ENCODE measurements at regions not wholly inside any gene's neighbourhood (a gene's known extent, or its start where the extent isn't known, plus 50 kb on each side); places are given as distances from the start of the nearest gene placed in this dataset.

- Histone ChIP-seq H3K79me2 (ENCODE audit: insufficient read depth) (no peaks in the 10 kb centered on the region), H3K9me3 (no peaks in the 10 kb centered on the region), H3K9ac (no peak overlapping the region), H3K4me2 (no peak overlapping the region), H2AFZ (ENCODE audit: low read depth) (no peak overlapping the region), H3K36me3 (replicated peaks in 1 of 2; ENCODE audit: control insufficient read depth in 1 of 2, insufficient read depth in 2 of 2, low read length in 1 of 2) (no peaks in the 10 kb centered on the region), H3F3A (replicated peaks; ENCODE audit: insufficient read depth) (no peaks in the 10 kb centered on the region), H3K9me2 (no peaks in the 10 kb centered on the region), H4K20me1 (ENCODE audit: insufficient read depth) (no peaks in the 10 kb centered on the region), H3K27me3 (ENCODE audit: insufficient read depth) (no peaks in the 10 kb centered on the region), H3K4me3 (ENCODE audit: low read depth in 2 of 2, low read length in 1 of 2) (no peak overlapping the region), H3K27ac (ENCODE audit: low read depth in 2 of 2, low read length in 1 of 2) (no peak overlapping the region), H3K4me1 (ENCODE audit: control insufficient read depth in 1 of 2, insufficient read depth in 2 of 2, low read depth in 1 of 2, low read length in 1 of 2) (peaks cover 0 to 13% of the 10 kb centered on the region in 2 experiments; a peak in 1 of 4 replicates)
- ChIA-PET CTCF (no interaction called here), POLR2A (no interaction called here)
- TF ChIP-seq TAF1 (IDR thresholded peaks at IDR 0.05; ENCODE audit: borderline replicate concordance, low read depth, low read length) (no peak), RFX5 (IDR thresholded peaks at IDR 0.05; ENCODE audit: low read length) (no peak), IRF3 (IDR thresholded peaks at IDR 0.05; ENCODE audit: low read depth, low read length) (no peak), MXI1 (IDR thresholded peaks at IDR 0.05; ENCODE audit: low read depth, low read length) (no peak), SIN3A (IDR thresholded peaks at IDR 0.05; ENCODE audit: borderline replicate concordance, low read depth, low read length) (no peak), FOXM1 (IDR thresholded peaks at IDR 0.05; ENCODE audit: low read depth) (no peak), MEF2A (IDR thresholded peaks at IDR 0.05; ENCODE audit: borderline replicate concordance, low read depth) (no peak), USF1 (IDR thresholded peaks at IDR 0.05; ENCODE audit: borderline replicate concordance, low read depth) (no peak), REST (IDR thresholded peaks at IDR 0.05; ENCODE audit: low read depth, low read length) (no peak), TEAD4 (IDR thresholded peaks at IDR 0.05; ENCODE audit: borderline replicate concordance, insufficient read depth) (no peak), FOXJ3 (CRISPR knock-in tag; IDR thresholded peaks at IDR 0.05) (no peak), NRF1 (IDR thresholded peaks at IDR 0.05; ENCODE audit: low read depth, low read length) (no peak), RXRA (IDR thresholded peaks at IDR 0.05; ENCODE audit: borderline replicate concordance, low read depth) (no peak), PBX3 (IDR thresholded peaks at IDR 0.05) (no peak), RAD21 (IDR thresholded peaks at IDR 0.05; ENCODE audit: low read length) (no peak), CHD2 (IDR thresholded peaks at IDR 0.05; ENCODE audit: low read length, partially characterized antibody) (no peak), YY1 (IDR thresholded peaks at IDR 0.05; ENCODE audit: low read depth) (no peak)
- WGBS (ENCODE audit: low lambda C conversion rate) = 75% methylated on average over 5 of the region's 5 CpGs
- DNase-seq = no peak
Measured at GRCh38 chr9:116098476-116098875, 55.1 kb upstream of the PAPPA start.

Measured in SK-N-SH (cell line).